ENCODE measurements at regions not wholly inside any gene's neighbourhood (a gene's known extent, or its start where the extent isn't known, plus 50 kb on each side); places are given as distances from the start of the nearest gene placed in this dataset.

DNA sequence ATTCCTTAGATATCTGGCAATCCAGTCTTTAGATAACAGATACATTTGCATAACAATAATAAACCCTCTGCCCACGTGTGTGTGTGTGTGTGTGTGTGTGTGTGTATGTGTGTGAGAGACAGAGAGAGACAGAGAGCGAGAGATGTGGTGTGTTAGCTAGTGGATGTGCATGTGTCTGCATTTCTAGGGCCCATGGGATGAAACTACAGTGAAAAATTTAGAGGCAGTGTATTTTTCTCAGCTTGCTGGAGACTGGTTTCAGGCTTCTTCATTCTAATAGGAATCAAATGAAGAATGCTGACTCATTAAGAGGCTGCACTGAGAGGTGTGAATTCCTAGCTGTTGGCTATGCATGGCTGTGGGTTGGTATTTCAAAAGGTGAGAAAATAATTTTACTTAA lies 303.2 kb downstream of the LMX1A start:
- Histone ChIP-seq H3K4me2 (ENCODE audit: low read length) (no peak overlapping the region), H3K27me3 (ENCODE audit: low read length) (peaks cover 72% of the 10 kb centered on the region), H3K4me3 (ENCODE audit: low read length) (no peak overlapping the region), H3K36me3 (ENCODE audit: low read depth, low read length) (no peaks in the 10 kb centered on the region), H2AFZ (ENCODE audit: low read length) (no peak overlapping the region), H3K4me1 (ENCODE audit: insufficient read depth, low read length) (no peaks in the 10 kb centered on the region), H4K20me1 (ENCODE audit: low read length) (no peaks in the 10 kb centered on the region), H3K9me3 (ENCODE audit: low read length) (no peaks in the 10 kb centered on the region), H3F3A (ENCODE audit: low read length, unreplicated experiment) (no peaks in the 10 kb centered on the region), H3K9me2 (replicated peaks; ENCODE audit: low read length) (no peaks in the 10 kb centered on the region), H3K9ac (ENCODE audit: low read length) (no peak overlapping the region), H3K27ac (ENCODE audit: low read length) (no peak overlapping the region), H3K79me2 (ENCODE audit: low read length) (no peaks in the 10 kb centered on the region)
- TF ChIP-seq EZH2phosphoT487 (IDR thresholded peaks at IDR 0.05; ENCODE audit: borderline replicate concordance, low read length) (no peak), EZH2 (IDR thresholded peaks at IDR 0.05; ENCODE audit: low read length, unreplicated experiment) (no peak)
- TF ChIP-seq, protein P1, sequence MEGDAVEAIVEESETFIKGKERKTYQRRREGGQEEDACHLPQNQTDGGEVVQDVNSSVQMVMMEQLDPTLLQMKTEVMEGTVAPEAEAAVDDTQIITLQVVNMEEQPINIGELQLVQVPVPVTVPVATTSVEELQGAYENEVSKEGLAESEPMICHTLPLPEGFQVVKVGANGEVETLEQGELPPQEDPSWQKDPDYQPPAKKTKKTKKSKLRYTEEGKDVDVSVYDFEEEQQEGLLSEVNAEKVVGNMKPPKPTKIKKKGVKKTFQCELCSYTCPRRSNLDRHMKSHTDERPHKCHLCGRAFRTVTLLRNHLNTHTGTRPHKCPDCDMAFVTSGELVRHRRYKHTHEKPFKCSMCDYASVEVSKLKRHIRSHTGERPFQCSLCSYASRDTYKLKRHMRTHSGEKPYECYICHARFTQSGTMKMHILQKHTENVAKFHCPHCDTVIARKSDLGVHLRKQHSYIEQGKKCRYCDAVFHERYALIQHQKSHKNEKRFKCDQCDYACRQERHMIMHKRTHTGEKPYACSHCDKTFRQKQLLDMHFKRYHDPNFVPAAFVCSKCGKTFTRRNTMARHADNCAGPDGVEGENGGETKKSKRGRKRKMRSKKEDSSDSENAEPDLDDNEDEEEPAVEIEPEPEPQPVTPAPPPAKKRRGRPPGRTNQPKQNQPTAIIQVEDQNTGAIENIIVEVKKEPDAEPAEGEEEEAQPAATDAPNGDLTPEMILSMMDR (conservative IDR thresholded peaks at IDR 0.05; ENCODE audit: low read depth, low read length) = no peak
- CTCF ChIA-PET = no interaction called here
- ATAC-seq = no peak
- POLR2A ChIA-PET (ENCODE audit: unreplicated experiment) = no interaction called here
- intact Hi-C loops (cut with micrococcal nuclease) = no loop called here
- no TSS peak for BruUV-seq (replicated peaks)
- DNase-seq = no peak

DNA sequence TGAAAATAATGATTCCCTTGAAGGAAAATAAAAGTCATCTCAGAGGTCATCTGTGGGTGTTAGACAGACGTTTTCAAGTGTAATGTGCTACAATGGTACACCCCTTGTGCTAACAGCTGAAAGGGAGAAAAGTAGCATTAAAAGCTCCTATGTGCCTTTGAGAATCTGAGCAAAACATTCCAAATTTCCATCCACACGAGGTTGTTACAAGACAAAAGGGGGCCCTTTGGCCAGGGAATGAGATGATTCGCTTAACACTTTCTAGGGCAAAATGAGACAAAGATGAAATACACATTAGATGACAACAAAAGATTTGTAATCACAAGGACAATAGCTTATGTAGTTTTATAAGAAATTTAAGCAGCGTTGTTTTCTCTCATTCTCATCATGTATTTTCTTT lies 303.6 kb downstream of the LMX1A start:
- CTCF ChIA-PET = no interaction called here
- DNase-seq = no peak
- TF ChIP-seq, protein P1 (conservative IDR thresholded peaks at IDR 0.05; ENCODE audit: low read depth, low read length) = no peak
- TF ChIP-seq EZH2phosphoT487 (IDR thresholded peaks at IDR 0.05; ENCODE audit: borderline replicate concordance, low read length) (no peak), EZH2 (IDR thresholded peaks at IDR 0.05; ENCODE audit: low read length, unreplicated experiment) (no peak)
- POLR2A ChIA-PET (ENCODE audit: unreplicated experiment) = no interaction called here
- intact Hi-C loops (cut with micrococcal nuclease) = no loop called here
- H3K4me1 ChIP-seq (ENCODE audit: insufficient read depth, low read length) = no peaks in the 10 kb centered on the region
- H3K9me3 ChIP-seq (ENCODE audit: low read length) = no peaks in the 10 kb centered on the region
- no peaks in the 10 kb centered on the region for H4K20me1 ChIP-seq (ENCODE audit: low read length)
- H3K27ac ChIP-seq (ENCODE audit: low read length) = no peak overlapping the region
- no TSS peak for BruUV-seq (replicated peaks)
- no peaks in the 10 kb centered on the region for H3K36me3 ChIP-seq (ENCODE audit: low read depth, low read length)
- no peaks in the 10 kb centered on the region for H3K79me2 ChIP-seq (ENCODE audit: low read length)
- peaks cover 77% of the 10 kb centered on the region for H3K27me3 ChIP-seq (ENCODE audit: low read length)
- H3K4me3 ChIP-seq (ENCODE audit: low read length) = no peak overlapping the region
- no peak for ATAC-seq
- no peaks in the 10 kb centered on the region for H3K9me2 ChIP-seq (replicated peaks; ENCODE audit: low read length)
- no peaks in the 10 kb centered on the region for H3F3A ChIP-seq (ENCODE audit: low read length, unreplicated experiment)
- H2AFZ ChIP-seq (ENCODE audit: low read length) = no peak overlapping the region
- no peak overlapping the region for H3K9ac ChIP-seq (ENCODE audit: low read length)
- H3K4me2 ChIP-seq (ENCODE audit: low read length) = no peak overlapping the region

DNA sequence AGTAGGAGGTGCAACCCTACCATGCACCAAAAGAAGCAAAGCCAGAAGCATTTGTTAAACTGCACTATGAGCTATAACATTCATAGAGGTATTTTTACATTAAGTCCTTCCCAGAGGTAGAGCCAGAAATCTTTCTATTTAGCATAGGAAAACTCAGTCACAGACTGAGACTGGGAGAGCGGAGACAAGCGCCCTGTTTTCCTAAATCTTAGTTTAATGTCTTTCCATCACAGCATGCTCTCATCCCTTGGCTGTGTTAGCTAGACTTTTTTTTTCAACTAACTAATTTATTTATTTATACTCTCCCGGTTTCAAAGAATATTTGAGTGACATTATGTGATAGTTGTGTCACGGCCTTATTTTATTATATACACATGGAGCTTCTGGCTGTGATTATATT lies 304.1 kb downstream of the LMX1A start:
- H3K4me1 ChIP-seq (ENCODE audit: insufficient read depth, low read length) = no peaks in the 10 kb centered on the region
- H3F3A ChIP-seq (ENCODE audit: low read length, unreplicated experiment) = no peaks in the 10 kb centered on the region
- no peaks in the 10 kb centered on the region for H4K20me1 ChIP-seq (ENCODE audit: low read length)
- no peak for TF ChIP-seq EZH2phosphoT487 (IDR thresholded peaks at IDR 0.05; ENCODE audit: borderline replicate concordance, low read length)
- TF ChIP-seq, protein P1 (conservative IDR thresholded peaks at IDR 0.05; ENCODE audit: low read depth, low read length) = no peak
- no peak for TF ChIP-seq EZH2 (IDR thresholded peaks at IDR 0.05; ENCODE audit: low read length, unreplicated experiment)
- no peak overlapping the region for H3K4me3 ChIP-seq (ENCODE audit: low read length)
- no TSS peak for BruUV-seq (replicated peaks)
- no peak for DNase-seq
- H3K79me2 ChIP-seq (ENCODE audit: low read length) = no peaks in the 10 kb centered on the region
- peaks cover 82% of the 10 kb centered on the region for H3K27me3 ChIP-seq (ENCODE audit: low read length)
- no peak overlapping the region for H3K9ac ChIP-seq (ENCODE audit: low read length)
- intact Hi-C loops (cut with micrococcal nuclease) = no loop called here
- H3K9me2 ChIP-seq (replicated peaks; ENCODE audit: low read length) = no peaks in the 10 kb centered on the region
- no peak overlapping the region for H3K4me2 ChIP-seq (ENCODE audit: low read length)
- CTCF ChIA-PET = no interaction called here
- no peak overlapping the region for H2AFZ ChIP-seq (ENCODE audit: low read length)
- ATAC-seq = no peak
- no peaks in the 10 kb centered on the region for H3K36me3 ChIP-seq (ENCODE audit: low read depth, low read length)
- H3K27ac ChIP-seq (ENCODE audit: low read length) = no peak overlapping the region
- POLR2A ChIA-PET (ENCODE audit: unreplicated experiment) = no interaction called here
- H3K9me3 ChIP-seq (ENCODE audit: low read length) = no peaks in the 10 kb centered on the region

Measured in PC-3 (cell line).